ENCODE measurements at regions not wholly inside any gene's neighbourhood (a gene's known extent, or its start where the extent isn't known, plus 50 kb on each side); places are given as distances from the start of the nearest gene placed in this dataset.

DNA sequence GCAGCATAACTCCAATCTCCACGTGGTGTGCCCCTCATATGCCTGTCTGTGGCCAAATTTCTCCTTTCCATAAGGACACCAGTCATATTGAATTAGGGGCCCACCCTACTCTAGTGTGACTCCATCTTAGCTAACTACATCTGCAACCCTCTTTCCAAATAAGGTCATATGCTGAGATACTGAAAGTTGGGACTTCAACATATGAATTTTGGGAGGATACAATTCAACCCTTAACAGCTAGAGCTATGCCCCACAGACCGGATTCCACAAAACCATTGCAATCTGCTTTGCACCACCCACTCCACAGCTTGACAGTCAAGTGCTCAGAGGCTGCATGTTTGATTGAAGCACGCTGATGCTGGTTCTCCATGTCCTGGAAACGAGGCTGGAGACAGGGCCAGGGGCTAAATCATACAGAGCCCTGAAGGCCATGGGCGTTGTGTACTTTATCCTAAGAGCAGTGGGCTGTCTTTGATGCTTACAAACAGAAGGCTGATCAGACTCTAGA, 122.8 kb downstream of the MTX3 start:
- DNase-seq, result no peak

DNA sequence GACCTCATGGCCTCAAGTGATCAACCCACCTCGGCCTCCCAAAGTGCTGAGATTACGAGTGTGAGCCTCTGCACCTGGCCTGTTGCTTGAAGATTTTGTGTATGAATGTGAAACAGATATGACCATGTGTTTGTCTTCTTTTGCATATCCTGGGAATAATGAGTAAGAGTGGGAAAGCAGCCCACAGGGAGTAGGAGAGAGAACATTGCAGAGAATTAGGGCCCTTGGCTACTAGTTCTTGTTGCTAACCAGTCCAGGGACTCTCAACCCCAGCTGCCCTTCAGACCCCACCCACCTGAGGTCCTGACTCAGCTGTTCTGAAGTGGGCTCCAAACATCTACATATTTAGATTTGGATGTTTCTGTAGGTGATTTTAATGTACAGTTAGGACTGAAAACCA, 125.5 kb downstream of the MTX3 start:
- no peak for DNase-seq

DNA sequence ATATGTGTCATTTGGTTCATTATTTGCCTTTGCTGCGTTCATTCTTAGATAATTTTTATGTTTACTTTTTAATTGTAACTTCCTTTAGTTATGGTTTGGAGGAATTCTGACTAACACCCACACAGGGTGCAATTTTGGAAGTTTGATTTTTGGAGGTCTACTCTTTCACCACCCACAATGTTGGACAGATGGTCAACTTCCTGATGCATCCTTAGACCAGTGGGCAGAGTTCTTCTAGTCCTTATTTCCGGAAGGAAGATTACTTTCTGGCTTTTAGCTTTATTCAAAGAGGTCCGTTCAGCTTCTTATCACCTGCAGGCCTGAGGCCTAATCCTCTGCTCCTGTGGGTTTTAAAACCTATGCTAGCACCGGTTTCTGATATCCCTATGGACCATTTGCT, 126.7 kb downstream of the MTX3 start:
- DNase-seq, result no peak

DNA sequence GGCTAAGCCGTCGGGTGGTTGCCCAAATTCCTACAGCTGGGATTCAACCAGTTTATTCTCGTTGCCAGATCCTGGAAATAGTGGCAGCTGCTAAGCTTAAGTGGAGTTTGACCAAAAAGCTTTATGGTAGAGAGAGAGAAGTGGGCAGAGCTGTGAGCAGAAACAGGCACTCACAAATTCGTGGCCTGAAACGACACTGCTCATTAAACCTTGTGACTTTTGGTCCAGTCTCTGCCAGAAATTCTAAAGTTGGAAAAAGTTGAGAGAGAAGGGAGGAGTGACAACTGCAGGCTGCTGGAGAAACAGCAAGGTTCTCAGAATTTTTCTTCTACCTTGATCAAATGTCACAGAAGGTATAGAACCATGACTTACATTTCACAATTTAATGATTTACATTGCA, 131.5 kb downstream of the MTX3 start:
- DNase-seq, result no peak

DNA sequence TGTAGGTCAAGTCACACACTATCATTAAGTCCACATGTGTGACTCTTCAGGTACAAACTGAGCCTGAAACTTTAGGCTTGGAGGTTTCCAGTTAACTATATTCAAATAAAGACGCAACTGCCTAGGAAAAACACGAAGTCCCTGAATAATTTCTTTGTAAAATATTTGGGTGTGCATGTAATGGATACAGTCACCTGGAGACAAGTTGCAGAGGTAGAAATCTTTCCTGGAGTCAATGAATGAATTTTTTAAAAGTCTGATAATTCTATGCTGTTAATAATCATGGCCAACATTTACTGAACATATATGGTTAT, 132.7 kb downstream of the MTX3 start:
- no peak for DNase-seq

DNA sequence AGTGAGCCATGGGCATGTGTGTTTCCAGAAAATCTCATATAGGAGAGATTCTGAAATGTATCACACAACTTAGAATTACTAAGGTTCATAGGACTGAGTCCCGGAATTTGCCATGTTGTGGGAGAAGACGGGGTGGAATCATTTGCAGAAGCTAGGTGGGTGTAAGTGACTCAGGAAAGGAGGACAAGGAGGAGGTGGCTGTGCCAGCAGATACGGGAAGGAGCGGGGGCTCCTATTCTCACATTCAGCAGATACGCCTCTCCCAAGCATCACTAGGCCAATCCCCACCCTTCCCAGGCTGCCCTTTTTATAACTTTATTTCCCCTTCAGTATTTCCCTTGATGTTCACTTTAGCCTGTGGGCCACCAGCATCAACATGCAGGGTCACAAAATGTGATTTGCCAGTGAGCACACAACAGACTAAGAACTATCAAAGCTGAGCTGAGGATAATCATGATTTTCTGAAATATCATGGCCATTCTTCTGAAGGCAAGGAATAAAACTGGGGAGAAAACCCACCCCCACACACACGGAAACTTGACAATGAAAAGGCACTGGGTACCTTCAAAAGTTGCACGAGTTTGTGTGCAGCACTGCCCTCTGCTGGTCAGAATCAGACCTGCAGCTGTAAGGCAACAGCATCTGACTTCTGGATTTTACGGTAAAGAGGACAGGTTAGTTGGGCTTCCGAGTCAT, 133.2 kb downstream of the MTX3 start:
- peak; percentile 32 for DNase-seq

DNA sequence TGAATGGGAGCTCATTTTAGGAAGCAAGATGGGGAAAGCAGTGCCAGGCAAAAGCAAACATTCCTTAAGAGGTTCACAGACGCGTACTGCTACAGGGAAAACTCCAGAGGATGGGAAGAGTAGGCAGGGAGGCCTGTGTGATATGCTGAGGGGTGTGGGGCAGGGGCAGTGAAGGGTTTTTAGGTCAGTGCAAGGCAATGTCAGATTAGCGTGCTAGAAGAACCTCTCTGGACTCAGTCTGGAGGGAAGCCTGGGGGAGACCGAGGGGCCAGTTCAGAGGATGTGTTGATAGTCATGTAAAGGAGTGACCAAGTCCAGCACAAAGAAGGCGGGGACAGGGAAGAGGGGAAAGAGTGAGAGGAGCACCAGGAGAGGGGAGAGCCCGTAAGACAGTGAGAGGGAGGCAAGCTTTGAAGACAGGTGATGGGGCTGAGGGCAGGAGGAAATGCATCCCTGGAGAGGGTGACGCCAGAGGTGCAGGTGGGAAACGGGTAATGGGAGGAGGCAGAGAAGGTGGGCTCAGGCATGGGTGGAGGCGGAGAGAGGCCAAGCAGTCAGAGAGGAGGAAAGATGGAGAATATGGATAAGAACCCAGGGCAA, 134.5 kb downstream of the MTX3 start:
- no peak for DNase-seq

DNA sequence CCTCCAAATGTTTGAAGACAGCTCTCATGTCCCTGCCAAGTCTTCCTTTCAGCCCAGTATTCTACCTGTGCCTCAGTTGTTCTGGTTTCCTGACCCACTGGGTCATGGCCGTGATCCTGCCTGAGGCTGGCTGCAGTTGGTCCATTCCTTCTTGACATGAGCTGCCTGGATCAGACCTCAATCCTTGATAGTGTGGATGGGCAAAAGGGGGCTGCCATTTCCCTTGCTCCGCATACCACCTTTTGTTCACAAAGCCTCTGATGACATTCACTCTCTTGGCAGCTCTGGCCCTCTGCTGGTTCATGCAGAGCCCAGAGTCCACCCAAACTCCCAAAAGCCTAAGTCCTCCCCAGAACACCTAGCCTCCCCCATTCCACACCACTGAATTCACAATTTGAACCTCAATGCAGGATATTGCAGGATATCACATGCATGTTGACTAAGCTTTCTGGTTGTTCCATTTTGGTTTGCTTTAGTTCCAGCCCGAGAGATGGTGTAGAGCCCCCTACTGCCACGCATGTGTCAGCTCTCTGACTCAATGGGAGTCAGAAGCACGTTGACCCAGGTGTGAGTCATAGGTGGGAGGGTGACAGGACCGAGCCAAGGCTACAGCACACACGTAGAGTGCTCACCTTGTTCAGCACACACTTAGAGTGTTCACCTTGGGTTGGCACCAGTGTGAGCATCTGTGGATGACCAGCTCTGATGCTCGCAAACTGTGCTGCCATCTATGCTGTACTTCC, 137.2 kb downstream of the MTX3 start:
- DNase-seq, result no peak

DNA sequence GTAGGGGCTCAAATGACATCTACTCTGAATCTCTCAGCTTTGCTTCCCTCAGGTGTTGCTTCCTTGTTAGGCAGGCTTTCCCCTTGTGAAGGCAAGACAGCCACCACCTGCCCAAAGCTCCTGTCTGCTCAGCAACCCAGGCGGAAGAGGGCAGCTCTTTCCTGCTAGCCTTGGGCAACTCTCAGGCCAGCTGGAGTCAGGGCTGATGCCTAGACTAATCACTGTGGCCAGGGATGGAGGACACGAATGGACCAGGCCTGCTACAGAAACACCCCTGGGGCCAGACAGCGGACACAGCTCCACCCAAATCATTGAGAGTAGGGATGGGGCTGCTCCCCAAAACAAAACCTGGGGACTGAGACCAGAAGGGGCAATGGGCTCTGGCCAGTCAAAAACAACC, 138.0 kb downstream of the MTX3 start:
- no peak for DNase-seq

DNA sequence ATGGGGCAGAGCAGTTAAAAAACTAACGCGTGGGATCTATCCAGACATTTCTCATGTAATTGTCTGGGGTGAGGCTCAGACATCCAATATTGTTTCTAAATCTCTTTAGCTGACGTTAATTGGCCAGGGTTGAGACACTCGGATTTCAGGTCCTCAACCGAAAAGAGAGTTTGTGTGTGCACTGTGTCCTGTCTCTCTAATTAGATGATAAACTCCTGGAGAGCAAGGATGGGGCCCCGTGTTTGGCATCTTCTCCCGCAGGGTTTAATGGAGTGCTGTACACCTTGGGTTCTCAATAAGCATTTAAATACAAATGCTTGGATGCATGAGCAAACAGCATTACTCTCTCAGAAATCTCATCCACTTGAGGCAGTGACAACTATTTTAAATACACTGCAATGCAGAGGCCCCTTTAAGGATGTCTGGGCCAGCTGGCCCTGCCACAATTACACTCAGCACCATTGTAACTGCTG, 139.6 kb downstream of the MTX3 start:
- no peak for DNase-seq

DNA sequence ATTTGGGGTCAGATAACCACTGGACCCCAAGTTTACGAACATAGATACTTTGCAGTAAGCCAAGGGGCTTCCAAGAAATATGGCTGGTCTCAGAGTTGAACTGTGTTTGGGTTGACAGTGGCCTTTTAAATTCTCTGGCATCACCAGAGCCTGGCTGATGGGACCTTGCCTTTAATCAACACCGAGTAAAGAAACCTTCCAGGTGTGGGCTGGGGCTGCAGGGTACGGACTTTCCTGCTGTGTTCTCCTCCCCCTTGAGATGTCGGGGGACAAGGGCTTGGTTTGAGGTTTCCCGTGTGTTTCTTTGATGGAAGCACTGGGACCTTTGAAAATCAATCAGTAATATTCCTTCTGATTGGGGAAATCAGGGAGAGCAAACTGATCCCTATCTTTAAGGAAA, 140.1 kb downstream of the MTX3 start:
- DNase-seq, result no peak

DNA sequence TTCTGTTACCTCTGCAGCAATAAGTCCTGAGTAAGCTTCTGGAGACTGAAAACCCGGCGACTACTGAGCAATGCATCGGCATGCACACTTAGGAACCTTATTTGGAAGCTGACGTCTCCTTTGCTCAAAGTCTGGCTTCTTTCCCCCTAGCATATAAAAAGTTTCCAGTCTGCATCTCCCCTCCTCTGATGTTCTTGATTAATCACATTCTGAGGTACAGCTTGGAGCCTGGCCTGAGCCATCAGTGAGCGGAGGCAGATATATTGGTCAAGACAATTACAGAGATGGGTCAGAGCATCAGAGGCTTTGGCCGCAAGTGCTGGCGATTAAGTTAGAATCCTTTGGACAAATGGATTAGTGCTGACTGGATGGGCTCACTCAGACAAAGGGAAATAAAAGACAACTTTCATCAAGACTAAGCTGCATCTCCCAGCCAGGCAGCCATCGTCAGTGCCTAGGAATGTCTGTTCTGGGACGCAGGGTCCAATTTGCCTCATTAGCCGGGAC, 140.7 kb downstream of the MTX3 start:
- no peak for DNase-seq

DNA sequence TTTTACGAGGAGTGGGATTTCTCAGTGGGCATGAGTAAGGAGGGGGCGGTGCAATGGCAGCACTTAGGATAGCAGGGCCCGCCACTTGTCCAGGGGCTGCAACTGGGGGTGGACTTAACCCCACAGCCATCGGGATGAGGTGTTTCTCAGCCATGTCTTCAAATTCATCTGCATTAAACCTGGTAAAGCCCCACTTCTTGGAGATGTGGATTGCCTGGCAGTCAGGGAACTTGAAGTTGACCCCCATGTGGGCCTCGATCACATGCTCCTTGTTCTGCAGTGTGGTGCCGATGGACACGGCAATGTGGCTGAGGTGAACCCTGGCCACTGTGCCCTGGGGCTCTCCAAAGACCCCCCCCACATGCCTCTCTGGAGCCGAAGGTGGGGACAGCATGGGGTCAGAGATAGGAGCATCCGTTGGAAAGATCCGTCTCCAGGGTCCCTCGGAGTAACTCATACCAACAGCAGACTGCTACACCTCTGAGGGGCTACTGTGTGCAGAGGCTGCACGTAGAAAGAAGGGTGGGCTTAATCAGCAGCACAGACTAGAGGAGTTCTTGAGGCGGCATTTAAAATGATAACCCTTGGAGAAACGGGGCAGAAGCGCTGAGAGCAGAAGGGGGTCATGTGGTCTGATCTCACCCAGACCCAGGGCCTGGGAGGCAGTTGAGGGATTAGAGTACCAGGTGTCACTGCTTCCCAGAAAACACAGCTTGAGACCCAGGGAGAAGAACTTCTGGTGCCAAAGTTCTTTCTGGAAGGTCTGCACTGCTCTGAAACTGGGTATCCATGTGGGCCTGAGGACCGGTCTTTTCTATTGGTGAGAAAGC, 141.4 kb downstream of the MTX3 start:
- no peak for DNase-seq
